GM21723 (cell line): ENCODE measurements at regions not wholly inside any gene's neighbourhood (a gene's known extent, or its start where the extent isn't known, plus 50 kb on each side); places are given as distances from the start of the nearest gene placed in this dataset.

Experiments used
- ATAC-seq: cut with Tn5 transposase; IDR thresholded peaks from one replicate; pipeline ENCODE4 v1.9.1; 2021; ENCODE audit warnings: mild to moderate bottlenecking, moderate library complexity; ENCODE audit not compliant: unreplicated experiment

- ATAC-seq = no peak
Observed at GRCh38 chr1:104440011-104440410, 690.3 kb downstream of the AMY1C start.

GRCh38 chr1:104456724-104457123 is 707.0 kb downstream of the AMY1C start:
- no peak for ATAC-seq

- ATAC-seq = no peak
Observed at GRCh38 chr1:104459886-104460285, 710.2 kb downstream of the AMY1C start.

- no peak for ATAC-seq
Observed at GRCh38 chr1:104460880-104461279, 711.2 kb downstream of the AMY1C start.

- ATAC-seq = no peak
Observed at GRCh38 chr1:104463126-104463697, 713.5 kb downstream of the AMY1C start.

GRCh38 chr1:104466068-104466467 is 716.4 kb downstream of the AMY1C start:
- no peak for ATAC-seq

GRCh38 chr1:104467590-104467989 is 717.9 kb downstream of the AMY1C start:
- ATAC-seq = peak; percentile 51

GRCh38 chr1:104468282-104468681 is 718.6 kb downstream of the AMY1C start:
- ATAC-seq = peak; percentile 20

- no peak for ATAC-seq
Observed at GRCh38 chr1:104476126-104476525, 726.4 kb downstream of the AMY1C start.

- no peak for ATAC-seq
Observed at GRCh38 chr1:104488296-104489015, 738.8 kb downstream of the AMY1C start.

GRCh38 chr1:104526158-104526795 is 776.6 kb downstream of the AMY1C start:
- ATAC-seq = no peak

- no peak for ATAC-seq
Observed at GRCh38 chr1:104531990-104532389, 782.3 kb downstream of the AMY1C start.

- ATAC-seq = no peak
Observed at GRCh38 chr1:104574620-104575019, 824.9 kb downstream of the AMY1C start.

GRCh38 chr1:104592926-104593325 is 843.2 kb downstream of the AMY1C start:
- ATAC-seq = peak; percentile 70

GRCh38 chr1:104593413-104594187 is 843.9 kb downstream of the AMY1C start:
- ATAC-seq = peak; percentile 38

- ATAC-seq = no peak
Observed at GRCh38 chr1:104617474-104617873, 867.8 kb downstream of the AMY1C start.

GRCh38 chr1:104621221-104621620 is 871.5 kb downstream of the AMY1C start:
- no peak for ATAC-seq

- no peak for ATAC-seq
Observed at GRCh38 chr1:104624538-104624937, 874.8 kb downstream of the AMY1C start.

- ATAC-seq = no peak
Observed at GRCh38 chr1:104629589-104629988, 879.9 kb downstream of the AMY1C start.

- ATAC-seq = no peak
Observed at GRCh38 chr1:104630567-104631149, 881.0 kb downstream of the AMY1C start.

- ATAC-seq = peak; percentile 59
Observed at GRCh38 chr1:104636581-104636980, 886.9 kb downstream of the AMY1C start.
